Loucy (cell line): ENCODE measurements at regions not wholly inside any gene's neighbourhood (a gene's known extent, or its start where the extent isn't known, plus 50 kb on each side); places are given as distances from the start of the nearest gene placed in this dataset.

Source experiments
- H2AFZ ChIP-seq: fragments of 200-600 bp; sonication (generic); 2 replicates; pipeline ENCODE4 v1.6.0; 2016; ENCODE audit warnings: antibody characterized with exemption, mild to moderate bottlenecking, low read length, moderate library complexity
- H3F3A ChIP-seq: fragments of 200-600 bp; 2 replicates; pipeline ENCODE4 v1.6.0; 2016; ENCODE audit warnings: antibody characterized with exemption, low read depth, mild to moderate bottlenecking
- H3K27me3 ChIP-seq: fragments of 200-600 bp; sonication (generic); 2 replicates; pipeline ENCODE4 v1.6.1; 2014; ENCODE audit warnings: low read length, mild to moderate bottlenecking; ENCODE audit not compliant: insufficient read depth, poor library complexity, severe bottlenecking
- H3K36me3 ChIP-seq: fragments of 200-600 bp; sonication (generic); 2 replicates; pipeline ENCODE4 v1.6.1; 2016; ENCODE audit warnings: low read length; ENCODE audit not compliant: insufficient read depth
- H3K4me1 ChIP-seq: fragments of 200-600 bp; sonication (generic); 2 replicates; pipeline ENCODE4 v1.5.1; 2014; ENCODE audit warnings: low read length, mild to moderate bottlenecking; ENCODE audit not compliant: insufficient read depth, poor library complexity, severe bottlenecking
- H3K4me2 ChIP-seq: fragments of 200-600 bp; sonication (generic); 2 replicates; pipeline ENCODE4 v1.6.0; 2014; ENCODE audit warnings: antibody characterized with exemption, low read length, low read depth, mild to moderate bottlenecking; ENCODE audit not compliant: poor library complexity, severe bottlenecking
- H3K4me3 ChIP-seq: fragments of 200-600 bp; sonication (generic); 2 replicates; pipeline ENCODE4 v1.5.1; 2014; ENCODE audit warnings: low read length, mild to moderate bottlenecking, mixed read lengths; ENCODE audit not compliant: poor library complexity, severe bottlenecking
- H3K79me2 ChIP-seq: fragments of 200-600 bp; sonication (generic); 2 replicates; pipeline ENCODE4 v1.6.1; 2014; ENCODE audit warnings: low read length; ENCODE audit not compliant: insufficient read depth
- H3K9ac ChIP-seq: fragments of 200-600 bp; sonication (generic); 2 replicates; pipeline ENCODE4 v1.6.0; 2014; ENCODE audit warnings: mild to moderate bottlenecking, low read depth, low read length, moderate library complexity; ENCODE audit not compliant: poor library complexity, severe bottlenecking
- H3K9me2 ChIP-seq: fragments of 200-600 bp; sonication (generic); replicated peaks from 2 replicates; pipeline ENCODE4 v1.6.1; 2016; ENCODE audit warnings: low read depth, low read length, mixed read lengths
- H3K9me3 ChIP-seq: fragments of 200-600 bp; sonication (generic); 2 replicates; pipeline ENCODE4 v1.6.1; 2014; ENCODE audit warnings: mild to moderate bottlenecking, antibody characterized with exemption, low read length, low read depth; ENCODE audit not compliant: insufficient read depth
- H4K20me1 ChIP-seq: fragments of 200-600 bp; sonication (generic); 2 replicates; pipeline ENCODE4 v1.6.0; 2014; ENCODE audit warnings: antibody characterized with exemption, low read length, mild to moderate bottlenecking; ENCODE audit not compliant: insufficient read depth, poor library complexity, severe bottlenecking
- CTCF ChIP-seq: fragments of 200-600 bp; sonication (generic); conservative IDR thresholded peaks from 2 replicates; pipeline ENCODE4 v1.5.1; 2014; ENCODE audit warnings: mild to moderate bottlenecking, antibody characterized with exemption, low read length
- EZH2phosphoT487 ChIP-seq: fragments of 200-600 bp; IDR thresholded peaks from 2 replicates; pipeline ENCODE4 v1.6.1; 2018; ENCODE audit warnings: antibody characterized with exemption, mild to moderate bottlenecking, moderate library complexity, borderline replicate concordance

GRCh38 chr6:94089941-94090340, 670.6 kb upstream of the EPHA7 start:
- no peaks in the 10 kb centered on the region for H3K36me3 ChIP-seq
- no peaks in the 10 kb centered on the region for H4K20me1 ChIP-seq
- no peaks in the 10 kb centered on the region for H3F3A ChIP-seq
- H3K27me3 ChIP-seq = no peaks in the 10 kb centered on the region
- no peaks in the 10 kb centered on the region for H3K9me3 ChIP-seq
- no peak for TF ChIP-seq CTCF
- TF ChIP-seq EZH2phosphoT487 = no peak
- H3K79me2 ChIP-seq = no peaks in the 10 kb centered on the region
- no peak overlapping the region for H2AFZ ChIP-seq
- no peak overlapping the region for H3K4me2 ChIP-seq
- no peaks in the 10 kb centered on the region for H3K9me2 ChIP-seq
- no peaks in the 10 kb centered on the region for H3K4me1 ChIP-seq
- H3K4me3 ChIP-seq = no peak overlapping the region
- no peak overlapping the region for H3K9ac ChIP-seq

GRCh38 chr6:94088870-94089269, 669.5 kb upstream of the EPHA7 start:
- no peaks in the 10 kb centered on the region for H3K27me3 ChIP-seq
- no peaks in the 10 kb centered on the region for H3K9me2 ChIP-seq
- H4K20me1 ChIP-seq = no peaks in the 10 kb centered on the region
- H3K4me1 ChIP-seq = no peaks in the 10 kb centered on the region
- TF ChIP-seq EZH2phosphoT487 (no peak), CTCF (no peak)
- H3K4me2 ChIP-seq = no peak overlapping the region
- H3F3A ChIP-seq = no peaks in the 10 kb centered on the region
- H3K9ac ChIP-seq = no peak overlapping the region
- no peaks in the 10 kb centered on the region for H3K36me3 ChIP-seq
- H2AFZ ChIP-seq = no peak overlapping the region
- no peaks in the 10 kb centered on the region for H3K79me2 ChIP-seq
- H3K4me3 ChIP-seq = no peak overlapping the region
- H3K9me3 ChIP-seq = no peaks in the 10 kb centered on the region

GRCh38 chr6:94074764-94075163, 655.4 kb upstream of the EPHA7 start:
- H3K36me3 ChIP-seq = no peaks in the 10 kb centered on the region
- peak overlapping the region; percentile 13; the same call in 1 of the 2 replicates for H2AFZ ChIP-seq
- H3K4me3 ChIP-seq = no peak overlapping the region
- no peaks in the 10 kb centered on the region for H3K9me2 ChIP-seq
- H3K27me3 ChIP-seq = no peaks in the 10 kb centered on the region
- no peak overlapping the region for H3K4me2 ChIP-seq
- H3K79me2 ChIP-seq = no peaks in the 10 kb centered on the region
- no peaks in the 10 kb centered on the region for H3K4me1 ChIP-seq
- no peaks in the 10 kb centered on the region for H4K20me1 ChIP-seq
- H3K9me3 ChIP-seq = no peaks in the 10 kb centered on the region
- TF ChIP-seq CTCF = no peak
- no peak for TF ChIP-seq EZH2phosphoT487
- H3F3A ChIP-seq = no peaks in the 10 kb centered on the region
- H3K9ac ChIP-seq = no peak overlapping the region
